ENCODE measurements at regions not wholly inside any gene's neighbourhood (a gene's known extent, or its start where the extent isn't known, plus 50 kb on each side); places are given as distances from the start of the nearest gene placed in this dataset.
"Not testable (repeated sequence)": the region's sequence is repeated elsewhere in the genome, so short reads cannot be mapped to it uniquely, and the experiment has no call there.

- H3K36me3 Mint-ChIP-seq (ENCODE audit: low read depth) = no peaks in the 10 kb centered on the region
- H3K4me3 Mint-ChIP-seq = no peak overlapping the region
Observed at GRCh38 chr2:18055290-18055689, 176.8 kb downstream of the KCNS3 start.

DNA sequence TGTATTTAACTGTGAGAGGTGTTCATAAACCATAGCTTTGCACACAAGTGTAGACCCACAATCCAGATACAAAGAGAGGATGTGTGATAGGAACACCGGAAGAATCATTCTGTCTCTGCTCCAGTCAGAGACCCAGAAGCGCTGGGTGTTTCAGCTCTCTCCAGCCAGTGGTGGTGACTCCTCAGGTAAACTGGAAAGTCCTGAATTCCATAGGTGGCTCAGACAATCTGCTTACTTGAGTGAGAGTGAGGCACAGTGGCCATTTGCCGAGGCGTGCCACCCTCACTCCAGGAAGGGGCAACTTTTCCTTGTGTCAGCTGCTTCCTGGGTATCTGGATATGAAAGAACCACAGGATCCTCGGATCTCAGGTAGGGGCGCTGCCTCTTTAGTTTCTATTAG, 171.5 kb downstream of the KCNS3 start:
- ATAC-seq (no peak), DNase-seq (no peak)
- no peak overlapping the region for H3K4me3 Mint-ChIP-seq
- H3K4me1 Mint-ChIP-seq = no peaks in the 10 kb centered on the region
- no peaks in the 10 kb centered on the region for H3K36me3 Mint-ChIP-seq (ENCODE audit: low read depth)
- no peaks in the 10 kb centered on the region for H3K9me3 ChIP-seq (ENCODE audit: control insufficient read depth, low read length, poor library complexity, severe bottlenecking)
- no peak overlapping the region for H3K27ac Mint-ChIP-seq
- H3K27me3 Mint-ChIP-seq = no peaks in the 10 kb centered on the region

More at GRCh38 chr2:18055290-18055689, 176.8 kb downstream of the KCNS3 start:
- ATAC-seq (no peak), DNase-seq (no peak)
- H3K27ac Mint-ChIP-seq = no peak overlapping the region
- H3K9me3 ChIP-seq (ENCODE audit: control insufficient read depth, low read length, poor library complexity, severe bottlenecking) = no peaks in the 10 kb centered on the region
- H3K27me3 Mint-ChIP-seq = no peaks in the 10 kb centered on the region
- H3K4me1 Mint-ChIP-seq = no peaks in the 10 kb centered on the region

- Mint-ChIP-seq H3K36me3 (ENCODE audit: low read depth) (no peaks in the 10 kb centered on the region), H3K27ac (no peak overlapping the region)
Observed at GRCh38 chr2:18049325-18049724, 170.9 kb downstream of the KCNS3 start.

GRCh38 chr2:18047896-18048657, 169.6 kb downstream of the KCNS3 start:
- DNase-seq = no peak
- H3K9me3 ChIP-seq (ENCODE audit: control insufficient read depth, low read length, poor library complexity, severe bottlenecking) = no peaks in the 10 kb centered on the region
- Mint-ChIP-seq H3K27me3 (no peaks in the 10 kb centered on the region), H3K4me3 (no peak overlapping the region), H3K27ac (no peak overlapping the region), H3K36me3 (ENCODE audit: low read depth) (no peaks in the 10 kb centered on the region), H3K4me1 (no peaks in the 10 kb centered on the region)
- ATAC-seq = no peak

More at GRCh38 chr2:18049325-18049724, 170.9 kb downstream of the KCNS3 start:
- DNase-seq = no peak
- Mint-ChIP-seq H3K27me3 (no peaks in the 10 kb centered on the region), H3K4me1 (no peaks in the 10 kb centered on the region), H3K4me3 (no peak overlapping the region)
- H3K9me3 ChIP-seq (ENCODE audit: control insufficient read depth, low read length, poor library complexity, severe bottlenecking) = no peaks in the 10 kb centered on the region
- no peak for ATAC-seq

DNA sequence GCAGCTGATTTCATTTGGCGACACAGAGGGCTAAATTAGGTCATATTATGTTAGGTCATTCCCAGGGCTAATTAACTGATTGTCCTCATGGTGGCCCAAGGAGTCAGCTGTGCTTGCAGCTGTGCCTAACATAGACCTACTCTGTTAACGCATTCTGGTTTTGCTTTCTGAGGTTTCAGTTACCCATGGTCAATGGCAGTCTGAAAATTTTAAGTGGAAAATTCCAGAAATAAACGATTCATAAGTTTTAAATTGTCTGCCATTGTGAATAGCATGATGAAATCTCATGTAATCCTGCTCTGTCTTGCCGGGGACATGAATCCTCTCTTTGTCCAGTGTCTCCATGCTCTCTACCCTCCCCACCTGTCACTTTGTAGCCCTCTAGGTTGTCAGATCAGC, 168.7 kb downstream of the KCNS3 start:
- DNase-seq = no peak
- Mint-ChIP-seq H3K4me1 (no peaks in the 10 kb centered on the region), H3K27ac (no peak overlapping the region), H3K36me3 (ENCODE audit: low read depth) (no peaks in the 10 kb centered on the region), H3K4me3 (no peak overlapping the region), H3K27me3 (no peaks in the 10 kb centered on the region)
- no peak for ATAC-seq
- no peaks in the 10 kb centered on the region for H3K9me3 ChIP-seq (ENCODE audit: control insufficient read depth, low read length, poor library complexity, severe bottlenecking)

DNA sequence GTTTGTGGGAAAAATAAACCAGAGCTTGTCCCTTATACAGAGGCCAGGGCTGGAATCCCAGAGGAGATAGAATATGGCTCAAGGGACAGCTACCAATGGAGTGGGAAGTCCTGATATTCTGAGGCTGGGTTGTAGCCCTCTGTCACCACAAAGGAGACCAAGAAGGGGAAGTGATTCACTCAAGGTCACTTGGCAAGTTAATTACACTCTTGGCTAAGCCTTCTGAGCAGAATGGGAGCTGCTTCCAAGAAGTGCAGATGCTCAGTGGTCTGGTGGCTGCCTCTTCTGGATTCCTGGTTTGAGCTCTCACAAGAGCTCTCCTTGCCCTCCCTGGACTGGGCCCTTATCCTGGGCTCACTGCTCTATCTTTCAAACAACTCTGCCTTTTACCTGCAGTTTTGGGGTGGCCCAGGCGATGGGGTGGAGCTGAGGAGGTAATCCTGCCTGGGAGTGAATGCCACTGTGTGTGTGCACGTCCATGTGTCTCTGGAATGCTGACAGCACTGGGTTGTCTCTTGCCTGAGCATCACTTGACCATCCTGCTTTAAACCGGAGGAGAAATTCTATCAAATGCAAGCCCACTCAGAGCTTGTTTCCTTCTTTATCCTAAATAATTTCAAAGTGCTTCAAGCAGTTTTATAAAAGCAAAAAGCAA, 168.2 kb downstream of the KCNS3 start:
- H3K4me1 Mint-ChIP-seq = no peaks in the 10 kb centered on the region
- DNase-seq = no peak
- no peak overlapping the region for H3K4me3 Mint-ChIP-seq
- H3K27ac Mint-ChIP-seq = no peak overlapping the region
- no peaks in the 10 kb centered on the region for H3K27me3 Mint-ChIP-seq
- ATAC-seq = no peak
- no peaks in the 10 kb centered on the region for H3K36me3 Mint-ChIP-seq (ENCODE audit: low read depth)
- no peaks in the 10 kb centered on the region for H3K9me3 ChIP-seq (ENCODE audit: control insufficient read depth, low read length, poor library complexity, severe bottlenecking)

GRCh38 chr2:18046017-18046416, 167.6 kb downstream of the KCNS3 start:
- H3K4me1 Mint-ChIP-seq = no peaks in the 10 kb centered on the region
- no peak for DNase-seq
- no peaks in the 10 kb centered on the region for H3K9me3 ChIP-seq (ENCODE audit: control insufficient read depth, low read length, poor library complexity, severe bottlenecking)
- no peaks in the 10 kb centered on the region for H3K27me3 Mint-ChIP-seq
- no peaks in the 10 kb centered on the region for H3K36me3 Mint-ChIP-seq (ENCODE audit: low read depth)
- ATAC-seq = no peak
- no peak overlapping the region for H3K27ac Mint-ChIP-seq
- no peak overlapping the region for H3K4me3 Mint-ChIP-seq

- no peaks in the 10 kb centered on the region for H3K4me1 Mint-ChIP-seq
- H3K9me3 ChIP-seq (ENCODE audit: control insufficient read depth, low read length, poor library complexity, severe bottlenecking) = no peaks in the 10 kb centered on the region
- no peaks in the 10 kb centered on the region for H3K36me3 Mint-ChIP-seq (ENCODE audit: low read depth)
- no peak for ATAC-seq
- no peak overlapping the region for H3K4me3 Mint-ChIP-seq
- DNase-seq = no peak
- no peak overlapping the region for H3K27ac Mint-ChIP-seq
- H3K27me3 Mint-ChIP-seq = no peaks in the 10 kb centered on the region
Observed at GRCh38 chr2:18045230-18045629, 166.8 kb downstream of the KCNS3 start.

- DNase-seq; H3K27ac Mint-ChIP-seq; H3K4me3 Mint-ChIP-seq; H3K36me3 Mint-ChIP-seq (ENCODE audit: low read depth); H3K9me3 ChIP-seq (ENCODE audit: control insufficient read depth, low read length, poor library complexity, severe bottlenecking); H3K4me1 Mint-ChIP-seq; H3K27me3 Mint-ChIP-seq; ATAC-seq: not testable (repeated sequence)
Observed at GRCh38 chr2:18017381-18017780, 138.9 kb downstream of the KCNS3 start.

- Mint-ChIP-seq H3K27ac (no peak overlapping the region), H3K4me3 (no peak overlapping the region), H3K27me3 (no peaks in the 10 kb centered on the region), H3K4me1 (no peaks in the 10 kb centered on the region), H3K36me3 (ENCODE audit: low read depth) (no peaks in the 10 kb centered on the region)
- no peaks in the 10 kb centered on the region for H3K9me3 ChIP-seq (ENCODE audit: control insufficient read depth, low read length, poor library complexity, severe bottlenecking)
- DNase-seq = no peak
- ATAC-seq = no peak
Observed at GRCh38 chr2:18009891-18010290, 131.4 kb downstream of the KCNS3 start.

- no peaks in the 10 kb centered on the region for H3K9me3 ChIP-seq (ENCODE audit: control insufficient read depth, low read length, poor library complexity, severe bottlenecking)
- DNase-seq = no peak
- Mint-ChIP-seq H3K4me1 (no peaks in the 10 kb centered on the region), H3K36me3 (ENCODE audit: low read depth) (no peaks in the 10 kb centered on the region), H3K4me3 (no peak overlapping the region), H3K27me3 (no peaks in the 10 kb centered on the region), H3K27ac (no peak overlapping the region)
- no peak for ATAC-seq
Observed at GRCh38 chr2:18005411-18005810, 126.9 kb downstream of the KCNS3 start.

- Mint-ChIP-seq H3K27ac (no peak overlapping the region), H3K36me3 (ENCODE audit: low read depth) (no peaks in the 10 kb centered on the region), H3K27me3 (no peaks in the 10 kb centered on the region), H3K4me3 (no peak overlapping the region), H3K4me1 (no peaks in the 10 kb centered on the region)
- no peaks in the 10 kb centered on the region for H3K9me3 ChIP-seq (ENCODE audit: control insufficient read depth, low read length, poor library complexity, severe bottlenecking)
- DNase-seq = no peak
- no peak for ATAC-seq
Observed at GRCh38 chr2:18001671-18002070, 123.2 kb downstream of the KCNS3 start.

DNA sequence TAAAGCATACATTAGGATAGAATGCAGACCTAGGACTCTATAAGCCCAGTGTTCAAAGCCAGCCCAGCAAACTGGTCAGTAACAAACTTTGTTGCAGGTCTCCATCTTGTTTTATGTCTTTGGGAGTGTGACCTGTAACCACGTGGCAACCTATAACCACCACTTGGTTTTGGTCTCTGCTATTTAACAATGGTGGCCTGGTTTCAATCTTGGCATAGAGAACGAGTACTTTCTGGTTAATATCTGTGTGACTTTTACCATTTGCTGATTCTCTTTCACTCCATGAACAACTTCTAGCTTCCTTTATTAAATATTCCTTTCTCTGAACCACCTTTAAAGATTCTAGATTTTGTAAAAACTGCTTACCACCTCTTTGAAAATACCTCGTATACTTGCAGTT, 118.5 kb downstream of the KCNS3 start:
- no peak overlapping the region for H3K4me3 Mint-ChIP-seq
- ATAC-seq (no peak), DNase-seq (no peak)

DNA sequence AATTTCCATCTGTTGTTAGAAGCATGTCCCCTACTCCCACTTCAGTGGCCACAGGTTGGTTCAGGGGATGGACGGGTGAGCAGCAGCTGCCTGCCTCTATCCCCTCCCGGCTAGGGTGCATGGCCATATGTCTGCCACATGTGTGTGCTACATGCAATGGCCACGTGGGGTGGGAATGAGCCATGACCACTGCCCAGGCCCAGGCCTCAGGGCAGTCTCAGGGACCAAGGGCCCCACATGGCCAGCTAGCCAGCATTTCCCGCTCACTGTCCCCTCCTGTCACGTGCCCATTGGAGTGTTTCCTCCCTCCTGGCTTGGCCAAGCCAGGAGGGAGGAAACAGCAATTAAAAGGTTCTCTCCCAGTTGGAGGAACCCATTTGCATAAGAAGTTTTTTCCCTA, 117.1 kb downstream of the KCNS3 start:
- no peak overlapping the region for H3K27ac Mint-ChIP-seq
- no peaks in the 10 kb centered on the region for H3K4me1 Mint-ChIP-seq
- no peaks in the 10 kb centered on the region for H3K9me3 ChIP-seq (ENCODE audit: control insufficient read depth, low read length, poor library complexity, severe bottlenecking)
- H3K36me3 Mint-ChIP-seq (ENCODE audit: low read depth) = no peaks in the 10 kb centered on the region
- H3K27me3 Mint-ChIP-seq = no peaks in the 10 kb centered on the region
- H3K4me3 Mint-ChIP-seq = no peak overlapping the region
- ATAC-seq (no peak), DNase-seq (no peak)

More for the DNA sequence above, 118.5 kb downstream of the KCNS3 start:
- Mint-ChIP-seq H3K36me3 (ENCODE audit: low read depth) (no peaks in the 10 kb centered on the region), H3K27me3 (no peaks in the 10 kb centered on the region), H3K4me1 (no peaks in the 10 kb centered on the region), H3K27ac (no peak overlapping the region)
- H3K9me3 ChIP-seq (ENCODE audit: control insufficient read depth, low read length, poor library complexity, severe bottlenecking) = no peaks in the 10 kb centered on the region

All from T-helper 17 cell (primary cell).